ENCODE measurements at regions not wholly inside any gene's neighbourhood (a gene's known extent, or its start where the extent isn't known, plus 50 kb on each side); places are given as distances from the start of the nearest gene placed in this dataset.

GRCh38 chr11:134866215-134866614 is 454.2 kb upstream of the B3GAT1 start:
- in situ Hi-C loops (cut with MboI; ENCODE audit: low pct_unique_long_range_greater_than_20kb, low sequenced_read_pairs, unreplicated experiment): no loop called here
- DNase-seq (ENCODE audit: low spot score): no peak
- TF ChIP-seq, protein P1, sequence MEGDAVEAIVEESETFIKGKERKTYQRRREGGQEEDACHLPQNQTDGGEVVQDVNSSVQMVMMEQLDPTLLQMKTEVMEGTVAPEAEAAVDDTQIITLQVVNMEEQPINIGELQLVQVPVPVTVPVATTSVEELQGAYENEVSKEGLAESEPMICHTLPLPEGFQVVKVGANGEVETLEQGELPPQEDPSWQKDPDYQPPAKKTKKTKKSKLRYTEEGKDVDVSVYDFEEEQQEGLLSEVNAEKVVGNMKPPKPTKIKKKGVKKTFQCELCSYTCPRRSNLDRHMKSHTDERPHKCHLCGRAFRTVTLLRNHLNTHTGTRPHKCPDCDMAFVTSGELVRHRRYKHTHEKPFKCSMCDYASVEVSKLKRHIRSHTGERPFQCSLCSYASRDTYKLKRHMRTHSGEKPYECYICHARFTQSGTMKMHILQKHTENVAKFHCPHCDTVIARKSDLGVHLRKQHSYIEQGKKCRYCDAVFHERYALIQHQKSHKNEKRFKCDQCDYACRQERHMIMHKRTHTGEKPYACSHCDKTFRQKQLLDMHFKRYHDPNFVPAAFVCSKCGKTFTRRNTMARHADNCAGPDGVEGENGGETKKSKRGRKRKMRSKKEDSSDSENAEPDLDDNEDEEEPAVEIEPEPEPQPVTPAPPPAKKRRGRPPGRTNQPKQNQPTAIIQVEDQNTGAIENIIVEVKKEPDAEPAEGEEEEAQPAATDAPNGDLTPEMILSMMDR (IDR thresholded peaks at IDR 0.05; ENCODE audit: extremely low read depth, insufficient read depth, missing control alignments): no peak

DNA sequence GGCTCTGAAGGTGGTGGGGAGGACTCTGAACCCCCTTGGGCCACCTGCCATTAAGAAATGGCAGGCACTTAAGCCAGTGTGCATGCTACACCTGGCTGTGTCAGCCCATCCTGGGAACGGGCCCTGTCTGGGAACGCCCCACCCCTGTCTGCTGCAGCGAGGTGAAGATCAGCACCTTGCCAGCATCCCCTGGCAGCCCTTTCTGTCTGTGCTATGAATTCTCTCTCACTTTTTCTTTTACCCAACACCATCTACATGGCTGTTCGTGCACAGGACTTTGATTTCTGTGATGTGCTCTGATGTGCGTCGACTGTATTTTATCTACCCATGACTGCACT is 452.9 kb upstream of the B3GAT1 start:
- TF ChIP-seq, protein P1 (IDR thresholded peaks at IDR 0.05; ENCODE audit: extremely low read depth, insufficient read depth, missing control alignments): no peak
- in situ Hi-C loops (cut with MboI; ENCODE audit: low pct_unique_long_range_greater_than_20kb, low sequenced_read_pairs, unreplicated experiment): no loop called here
- no peak for DNase-seq (ENCODE audit: low spot score)

GRCh38 chr11:134864233-134864967 is 452.4 kb upstream of the B3GAT1 start:
- DNase-seq (ENCODE audit: low spot score): no peak
- in situ Hi-C loops (cut with MboI; ENCODE audit: low pct_unique_long_range_greater_than_20kb, low sequenced_read_pairs, unreplicated experiment): no loop called here
- TF ChIP-seq, protein P1 (IDR thresholded peaks at IDR 0.05; ENCODE audit: extremely low read depth, insufficient read depth, missing control alignments): no peak

GRCh38 chr11:134863294-134863693 is 451.3 kb upstream of the B3GAT1 start:
- in situ Hi-C loops (cut with MboI; ENCODE audit: low pct_unique_long_range_greater_than_20kb, low sequenced_read_pairs, unreplicated experiment): no loop called here
- TF ChIP-seq, protein P1 (IDR thresholded peaks at IDR 0.05; ENCODE audit: extremely low read depth, insufficient read depth, missing control alignments): no peak
- DNase-seq (ENCODE audit: low spot score): no peak

- TF ChIP-seq, protein P1 (IDR thresholded peaks at IDR 0.05; ENCODE audit: extremely low read depth, insufficient read depth, missing control alignments): no peak
- in situ Hi-C loops (cut with MboI; ENCODE audit: low pct_unique_long_range_greater_than_20kb, low sequenced_read_pairs, unreplicated experiment): no loop called here
- DNase-seq (ENCODE audit: low spot score): no peak
Observed at GRCh38 chr11:134862587-134863195, 450.6 kb upstream of the B3GAT1 start.

DNA sequence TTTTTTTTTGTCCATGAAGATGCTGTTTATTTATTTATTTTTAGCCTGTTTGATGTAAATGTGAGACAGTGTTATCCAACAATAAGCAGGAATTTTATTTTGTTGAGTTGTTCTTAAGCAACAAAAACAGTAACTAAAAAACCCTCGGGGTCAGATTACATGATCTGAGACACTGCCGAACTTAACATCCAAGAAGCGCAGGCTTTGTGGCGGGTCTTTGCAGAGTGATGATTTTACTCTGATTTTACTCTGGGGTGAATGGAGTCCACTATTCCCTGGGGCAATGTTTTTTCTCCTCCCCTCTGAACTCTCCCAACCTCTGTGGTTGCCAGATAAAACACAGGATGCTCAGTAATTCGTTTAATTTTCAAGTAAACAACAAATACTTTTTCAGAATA is 450.1 kb upstream of the B3GAT1 start:
- in situ Hi-C loops (cut with MboI; ENCODE audit: low pct_unique_long_range_greater_than_20kb, low sequenced_read_pairs, unreplicated experiment): no loop called here
- TF ChIP-seq, protein P1 (IDR thresholded peaks at IDR 0.05; ENCODE audit: extremely low read depth, insufficient read depth, missing control alignments): no peak
- no peak for DNase-seq (ENCODE audit: low spot score)
